ENCODE measurements at regions not wholly inside any gene's neighbourhood (a gene's known extent, or its start where the extent isn't known, plus 50 kb on each side); places are given as distances from the start of the nearest gene placed in this dataset.
A peak's percentile ranks its signal among the peaks of the same experiment; 100 is the strongest.

GRCh38 chr11:90867416-90867815 lies 644.6 kb upstream of the CHORDC1 start:
- DNase-seq (ENCODE audit: low read depth, low spot score): no peak

- DNase-seq (ENCODE audit: low read depth, low spot score): no peak
Observed at GRCh38 chr11:90856790-90857189, 633.9 kb upstream of the CHORDC1 start.

- no peak for DNase-seq (ENCODE audit: low read depth, low spot score)
Observed at GRCh38 chr11:90855531-90855930, 632.7 kb upstream of the CHORDC1 start.

DNA sequence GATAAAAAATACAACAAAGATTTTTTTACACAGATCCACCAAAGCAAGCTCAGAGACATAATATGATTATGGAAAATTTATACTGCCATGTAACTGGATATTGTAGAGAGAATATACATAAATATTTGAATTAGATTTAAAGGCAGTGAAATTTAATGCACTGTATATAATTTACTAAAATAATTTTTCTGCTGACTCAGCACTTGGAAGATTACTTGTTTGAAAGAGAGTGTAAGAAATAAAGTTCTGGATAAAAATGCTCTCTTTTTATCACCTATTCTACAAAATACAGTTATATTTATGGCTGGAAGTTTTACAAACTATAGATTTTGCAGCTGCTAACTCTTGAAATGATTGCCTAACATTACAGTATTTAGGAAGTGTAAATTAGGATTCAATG lies 628.3 kb upstream of the CHORDC1 start:
- no peak for DNase-seq (ENCODE audit: low read depth, low spot score)

GRCh38 chr11:90849312-90849711 lies 626.5 kb upstream of the CHORDC1 start:
- DNase-seq (ENCODE audit: low read depth, low spot score): no peak

GRCh38 chr11:90847268-90847886 lies 624.5 kb upstream of the CHORDC1 start:
- no peak for DNase-seq (ENCODE audit: low read depth, low spot score)

GRCh38 chr11:90846628-90847027 lies 623.8 kb upstream of the CHORDC1 start:
- no peak for DNase-seq (ENCODE audit: low read depth, low spot score)

DNA sequence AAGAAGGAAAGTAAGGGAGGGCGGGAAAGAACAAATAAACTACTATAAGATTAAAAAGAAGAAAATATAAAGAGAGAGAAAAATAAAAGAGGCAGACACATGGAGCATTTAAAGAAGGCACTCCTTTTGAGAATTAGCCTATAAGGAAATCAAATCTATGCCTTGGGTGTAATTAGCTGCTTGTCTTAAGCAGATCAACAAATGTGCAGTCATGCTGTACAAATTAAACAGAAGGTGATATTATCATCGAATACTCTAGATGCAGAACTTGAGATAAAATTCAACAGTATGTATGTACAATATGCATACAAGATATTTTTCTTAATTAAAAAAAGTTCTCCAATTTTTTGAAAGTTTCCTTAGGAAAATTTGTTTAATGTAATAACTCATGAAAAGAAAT lies 623.0 kb upstream of the CHORDC1 start:
- no peak for DNase-seq (ENCODE audit: low read depth, low spot score)

- DNase-seq (ENCODE audit: low read depth, low spot score): no peak
Observed at GRCh38 chr11:90845126-90845525, 622.3 kb upstream of the CHORDC1 start.

DNA sequence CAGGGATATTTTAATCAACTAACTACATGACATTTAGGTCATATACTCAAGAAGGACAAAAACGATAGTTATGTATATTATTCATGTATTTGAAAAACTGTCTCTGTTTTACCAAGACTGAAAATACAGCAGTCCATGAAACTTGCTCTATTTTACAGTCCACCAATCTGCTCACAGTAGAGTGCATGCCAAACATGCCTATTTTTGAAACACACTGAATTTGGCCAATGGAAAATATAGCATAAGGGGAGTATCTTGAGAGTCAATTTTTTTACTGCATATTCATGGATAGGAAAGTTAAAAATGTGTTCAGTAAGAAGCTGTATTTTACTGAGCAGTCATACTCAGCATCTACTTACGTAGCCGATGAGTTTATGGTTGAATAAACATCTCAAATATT lies 621.2 kb upstream of the CHORDC1 start:
- DNase-seq (ENCODE audit: low read depth, low spot score): no peak

GRCh38 chr11:90842681-90843080 lies 619.8 kb upstream of the CHORDC1 start:
- no peak for DNase-seq (ENCODE audit: low read depth, low spot score)

GRCh38 chr11:90840071-90840470 lies 617.2 kb upstream of the CHORDC1 start:
- no peak for DNase-seq (ENCODE audit: low read depth, low spot score)

- no peak for DNase-seq (ENCODE audit: low read depth, low spot score)
Observed at GRCh38 chr11:90836031-90836430, 613.2 kb upstream of the CHORDC1 start.

DNA sequence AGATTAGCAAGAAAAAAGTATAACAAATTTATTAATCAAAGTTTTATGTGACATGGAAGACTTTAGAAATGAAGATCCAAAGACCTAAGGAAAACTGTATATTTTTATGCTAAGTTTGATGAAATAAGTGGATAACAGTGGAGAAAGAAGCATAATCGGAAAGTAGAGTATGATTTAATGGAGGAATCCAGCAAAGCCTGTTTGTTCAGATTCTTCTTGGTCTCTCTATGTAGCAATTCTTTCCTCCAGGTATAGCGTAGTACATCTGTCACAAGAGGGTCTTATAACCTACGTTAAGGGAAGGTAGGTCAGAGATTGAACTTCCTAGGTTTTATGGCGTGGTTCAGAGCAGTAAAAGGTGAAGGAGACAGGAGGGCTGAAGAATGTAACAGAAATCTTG lies 600.6 kb upstream of the CHORDC1 start:
- no peak for DNase-seq (ENCODE audit: low read depth, low spot score)

GRCh38 chr11:90822996-90823395 lies 600.1 kb upstream of the CHORDC1 start:
- no peak for DNase-seq (ENCODE audit: low read depth, low spot score)

DNA sequence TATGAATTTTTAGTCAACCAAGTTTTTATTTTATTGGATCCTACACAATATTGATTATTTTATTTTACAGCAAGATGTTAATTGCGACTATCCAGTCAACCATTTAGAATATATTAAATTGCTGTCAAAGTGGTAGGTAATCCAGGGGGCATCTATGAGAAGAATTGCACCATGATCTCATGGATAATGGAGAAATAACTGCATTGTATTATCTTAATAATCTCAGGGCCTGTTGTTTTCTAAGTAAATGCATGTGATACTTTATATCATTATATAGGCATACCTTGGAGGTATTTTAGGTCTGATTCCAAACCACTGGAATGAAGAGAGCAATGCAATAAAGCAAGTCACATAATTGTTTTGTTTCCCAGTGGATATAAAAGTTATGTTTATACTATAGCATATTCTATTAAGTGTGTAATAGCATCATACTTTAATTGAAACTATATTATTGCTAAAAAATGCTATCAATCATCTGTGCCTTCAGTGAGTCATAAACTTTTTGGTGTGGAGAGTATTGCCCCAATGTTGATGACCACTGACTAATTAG lies 595.4 kb upstream of the CHORDC1 start:
- no peak for DNase-seq (ENCODE audit: low read depth, low spot score)

GRCh38 chr11:90809581-90809980 lies 586.7 kb upstream of the CHORDC1 start:
- no peak for DNase-seq (ENCODE audit: low read depth, low spot score)

DNA sequence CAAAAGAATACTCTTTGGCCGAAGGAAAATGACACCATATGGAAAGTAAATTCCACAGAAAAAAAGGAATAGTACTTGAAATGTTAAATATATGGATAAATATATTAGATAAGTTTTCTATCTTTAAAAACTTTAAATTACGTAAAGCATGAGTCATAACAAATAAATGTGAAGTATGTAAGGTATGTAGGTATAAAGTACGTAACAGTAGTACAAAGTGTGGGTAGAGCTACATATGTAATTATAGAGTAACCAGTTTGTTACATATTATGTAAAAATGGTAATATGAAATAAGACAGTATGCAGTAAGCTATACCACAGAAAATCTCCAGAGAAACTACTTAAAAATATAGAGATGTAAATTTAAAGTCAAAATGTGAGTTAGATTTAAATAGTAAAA lies 582.3 kb upstream of the CHORDC1 start:
- DNase-seq (ENCODE audit: low read depth, low spot score): no peak

DNA sequence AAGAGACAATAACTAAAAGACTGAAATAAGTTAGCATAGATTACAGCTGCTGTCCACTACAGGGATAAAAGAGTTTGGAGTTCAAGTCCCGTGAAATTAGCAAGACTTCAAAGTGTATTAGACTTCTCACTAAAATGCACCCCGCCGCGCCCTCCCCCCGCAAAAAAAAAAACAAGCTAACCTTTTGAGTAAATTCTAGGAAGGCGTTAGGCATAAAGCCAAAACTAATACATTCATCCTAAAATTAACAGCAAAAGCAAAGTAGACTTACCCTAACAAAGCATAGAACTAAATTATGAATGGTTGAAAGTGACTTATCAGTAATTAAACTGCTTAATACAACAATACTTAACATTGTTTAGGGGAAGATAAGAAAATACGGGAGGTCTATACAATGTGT lies 581.0 kb upstream of the CHORDC1 start:
- DNase-seq (ENCODE audit: low read depth, low spot score): no peak

DNA sequence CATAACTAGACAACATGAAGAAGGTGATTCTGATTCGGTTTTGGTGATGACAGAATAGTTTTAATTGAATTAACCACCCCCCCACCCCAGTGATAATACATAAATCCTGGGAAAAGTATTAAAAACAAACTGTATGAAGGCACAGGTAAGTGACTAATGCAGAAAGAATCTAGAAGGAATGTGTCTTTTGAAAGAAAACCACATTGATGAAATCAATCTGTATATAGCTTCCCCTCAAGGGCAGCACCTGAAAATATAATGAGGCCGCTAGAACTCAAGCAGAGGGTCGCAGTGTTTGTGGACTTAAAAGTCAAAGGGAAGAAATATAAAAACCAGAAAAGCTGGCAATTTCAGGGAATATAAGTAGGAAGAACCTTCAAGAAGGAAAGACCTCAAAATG lies 580.5 kb upstream of the CHORDC1 start:
- peak; percentile 2 for DNase-seq (ENCODE audit: low read depth, low spot score)

DNA sequence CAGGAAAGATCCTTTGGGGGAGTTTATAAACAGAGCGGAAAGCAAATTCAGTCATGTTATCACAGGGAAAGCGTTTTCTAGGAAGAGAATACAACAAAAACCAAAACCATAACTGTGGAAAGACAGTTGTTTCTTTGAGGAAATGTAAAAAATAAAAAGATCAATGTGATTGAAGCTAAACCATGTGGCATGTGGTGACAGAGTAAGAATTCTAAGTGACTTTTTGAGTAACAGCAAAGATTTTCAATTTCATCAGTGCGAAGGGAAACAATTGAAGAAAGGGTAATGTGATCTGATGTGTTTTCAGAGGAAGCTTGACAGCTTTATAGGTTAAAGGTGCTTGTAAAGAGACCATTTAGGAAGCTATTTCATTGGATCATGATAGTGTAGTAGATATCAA lies 575.9 kb upstream of the CHORDC1 start:
- DNase-seq (ENCODE audit: low read depth, low spot score): no peak

- DNase-seq (ENCODE audit: low read depth, low spot score): no peak
Observed at GRCh38 chr11:90795746-90796145, 572.9 kb upstream of the CHORDC1 start.

DNA sequence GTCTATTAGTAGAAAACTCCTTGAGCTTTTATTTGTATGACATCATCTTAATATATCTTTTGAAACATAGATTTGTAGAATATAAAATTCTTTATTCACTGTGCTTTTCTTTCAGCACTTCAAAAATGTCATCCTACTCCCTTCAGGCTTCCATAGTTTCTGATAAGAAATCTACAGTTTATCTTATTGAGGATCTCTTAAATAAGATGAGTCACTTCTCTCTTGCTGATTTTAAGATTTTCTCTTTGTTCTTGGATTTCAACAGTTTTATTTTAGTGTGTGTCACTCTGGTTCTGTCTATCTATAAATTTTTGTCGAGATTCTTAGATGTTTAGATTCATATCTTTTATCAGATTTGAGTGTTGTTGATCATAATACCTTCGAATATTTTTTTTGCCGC lies 566.1 kb upstream of the CHORDC1 start:
- no peak for DNase-seq (ENCODE audit: low read depth, low spot score)

GRCh38 chr11:90784241-90784814 lies 561.5 kb upstream of the CHORDC1 start:
- no peak for DNase-seq (ENCODE audit: low read depth, low spot score)

All from astrocyte of the hippocampus (primary cell).